Dendritic cell treated with granulocyte-macrophage colony-stimulating factor and Interleukin-4, amounts not matched to agents 40 ng/mL and 50 ng/mL, for 4 days (primary cell): ENCODE measurements at regions not wholly inside any gene's neighbourhood (a gene's known extent, or its start where the extent isn't known, plus 50 kb on each side); places are given as distances from the start of the nearest gene placed in this dataset.

Experiments used
- H3K27ac Mint-ChIP-seq: one replicate; pipeline ENCODE4 v1.8.0; 2022; ENCODE audit warnings: mild to moderate bottlenecking, mixed read lengths
- H3K27me3 Mint-ChIP-seq: one replicate; pipeline ENCODE4 v1.8.0; 2022; ENCODE audit warnings: mild to moderate bottlenecking, mixed read lengths
- H3K36me3 Mint-ChIP-seq: one replicate; pipeline ENCODE4 v1.8.0; 2022; ENCODE audit warnings: low read depth, mixed read lengths
- H3K4me1 Mint-ChIP-seq: one replicate; pipeline ENCODE4 v1.8.0; 2022; ENCODE audit warnings: low read depth, mixed read lengths
- H3K4me3 Mint-ChIP-seq: one replicate; pipeline ENCODE4 v1.8.0; 2022; ENCODE audit warnings: mild to moderate bottlenecking, moderate library complexity, mixed read lengths
- H3K9me3 Mint-ChIP-seq: one replicate; pipeline ENCODE4 v1.8.0; 2022; ENCODE audit warnings: mixed read lengths
- intact Hi-C: fragments of 100-400 bp; cut with micrococcal nuclease; formaldehyde crosslinking; loops from one replicate; pipeline ENCODE4 v1.15.0; 2022

DNA sequence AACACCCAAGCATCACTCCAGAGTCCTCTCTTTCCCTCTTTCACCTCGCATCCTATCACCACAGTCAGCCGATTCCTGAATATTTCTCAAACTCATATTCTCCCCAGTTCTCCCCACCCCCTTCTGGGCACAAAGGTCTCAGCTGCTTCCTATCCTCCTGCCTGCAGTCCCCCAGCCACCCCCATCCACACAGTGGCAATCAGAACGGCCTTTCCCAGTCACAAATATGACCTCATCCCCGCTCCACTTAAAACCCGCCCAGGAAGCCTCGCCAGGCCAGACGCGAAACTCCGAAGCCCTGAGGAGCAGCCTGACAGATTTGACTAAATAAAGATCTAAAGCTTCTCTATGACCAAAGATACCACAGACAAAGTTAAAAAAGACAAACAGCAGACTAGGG lies 49.9 kb upstream of the LINGO1 start:
- Mint-ChIP-seq H3K4me1 (peaks cover 5% of the 10 kb centered on the region), H3K36me3 (no peaks in the 10 kb centered on the region)

More for the DNA sequence above, 49.9 kb upstream of the LINGO1 start:
- H3K27me3 Mint-ChIP-seq = peaks cover 21% of the 10 kb centered on the region
- no peaks in the 10 kb centered on the region for H3K9me3 Mint-ChIP-seq
- H3K27ac Mint-ChIP-seq = no peak overlapping the region
- intact Hi-C loops = no loop called here
- H3K4me3 Mint-ChIP-seq = no peak overlapping the region
